ENCODE measurements at regions not wholly inside any gene's neighbourhood (a gene's known extent, or its start where the extent isn't known, plus 50 kb on each side); places are given as distances from the start of the nearest gene placed in this dataset.

DNA sequence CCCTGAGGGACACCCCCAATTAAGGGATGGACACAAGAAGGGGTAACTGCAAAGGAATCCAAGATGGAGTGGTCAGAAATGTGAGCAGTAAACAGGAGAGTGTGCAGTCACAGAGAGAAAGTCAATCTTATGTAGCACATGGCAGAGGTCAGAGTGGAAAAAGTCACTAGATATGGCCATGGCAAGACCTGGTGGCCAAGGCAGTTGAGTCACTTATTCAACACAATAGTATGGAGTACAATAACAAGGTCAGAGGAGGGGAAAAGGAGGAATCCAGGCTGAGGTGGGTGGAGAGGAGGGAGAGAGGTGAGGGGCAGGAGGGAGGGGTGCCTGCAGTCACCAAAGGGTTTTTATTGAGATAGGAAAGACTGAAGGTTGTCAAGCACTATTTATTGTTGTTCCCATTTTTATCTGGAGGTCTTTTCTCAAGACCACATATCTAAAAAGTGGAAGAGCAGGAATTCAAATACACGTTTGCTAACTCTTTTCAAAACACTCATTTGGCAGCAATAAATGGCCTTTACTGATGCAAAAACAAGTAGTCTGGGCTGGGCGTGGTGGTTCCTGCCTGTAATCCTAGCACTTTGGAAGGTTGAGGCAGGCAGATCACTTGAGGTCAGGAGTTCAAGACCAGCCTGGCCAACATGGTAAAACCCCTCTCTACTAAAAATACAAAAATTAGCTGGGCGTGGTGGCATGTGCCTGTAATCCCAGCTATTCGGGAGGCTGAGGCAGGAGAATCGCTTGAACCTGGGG, 53.3 kb upstream of the ARHGEF3 start (continued):
- TF ChIP-seq, protein P1, sequence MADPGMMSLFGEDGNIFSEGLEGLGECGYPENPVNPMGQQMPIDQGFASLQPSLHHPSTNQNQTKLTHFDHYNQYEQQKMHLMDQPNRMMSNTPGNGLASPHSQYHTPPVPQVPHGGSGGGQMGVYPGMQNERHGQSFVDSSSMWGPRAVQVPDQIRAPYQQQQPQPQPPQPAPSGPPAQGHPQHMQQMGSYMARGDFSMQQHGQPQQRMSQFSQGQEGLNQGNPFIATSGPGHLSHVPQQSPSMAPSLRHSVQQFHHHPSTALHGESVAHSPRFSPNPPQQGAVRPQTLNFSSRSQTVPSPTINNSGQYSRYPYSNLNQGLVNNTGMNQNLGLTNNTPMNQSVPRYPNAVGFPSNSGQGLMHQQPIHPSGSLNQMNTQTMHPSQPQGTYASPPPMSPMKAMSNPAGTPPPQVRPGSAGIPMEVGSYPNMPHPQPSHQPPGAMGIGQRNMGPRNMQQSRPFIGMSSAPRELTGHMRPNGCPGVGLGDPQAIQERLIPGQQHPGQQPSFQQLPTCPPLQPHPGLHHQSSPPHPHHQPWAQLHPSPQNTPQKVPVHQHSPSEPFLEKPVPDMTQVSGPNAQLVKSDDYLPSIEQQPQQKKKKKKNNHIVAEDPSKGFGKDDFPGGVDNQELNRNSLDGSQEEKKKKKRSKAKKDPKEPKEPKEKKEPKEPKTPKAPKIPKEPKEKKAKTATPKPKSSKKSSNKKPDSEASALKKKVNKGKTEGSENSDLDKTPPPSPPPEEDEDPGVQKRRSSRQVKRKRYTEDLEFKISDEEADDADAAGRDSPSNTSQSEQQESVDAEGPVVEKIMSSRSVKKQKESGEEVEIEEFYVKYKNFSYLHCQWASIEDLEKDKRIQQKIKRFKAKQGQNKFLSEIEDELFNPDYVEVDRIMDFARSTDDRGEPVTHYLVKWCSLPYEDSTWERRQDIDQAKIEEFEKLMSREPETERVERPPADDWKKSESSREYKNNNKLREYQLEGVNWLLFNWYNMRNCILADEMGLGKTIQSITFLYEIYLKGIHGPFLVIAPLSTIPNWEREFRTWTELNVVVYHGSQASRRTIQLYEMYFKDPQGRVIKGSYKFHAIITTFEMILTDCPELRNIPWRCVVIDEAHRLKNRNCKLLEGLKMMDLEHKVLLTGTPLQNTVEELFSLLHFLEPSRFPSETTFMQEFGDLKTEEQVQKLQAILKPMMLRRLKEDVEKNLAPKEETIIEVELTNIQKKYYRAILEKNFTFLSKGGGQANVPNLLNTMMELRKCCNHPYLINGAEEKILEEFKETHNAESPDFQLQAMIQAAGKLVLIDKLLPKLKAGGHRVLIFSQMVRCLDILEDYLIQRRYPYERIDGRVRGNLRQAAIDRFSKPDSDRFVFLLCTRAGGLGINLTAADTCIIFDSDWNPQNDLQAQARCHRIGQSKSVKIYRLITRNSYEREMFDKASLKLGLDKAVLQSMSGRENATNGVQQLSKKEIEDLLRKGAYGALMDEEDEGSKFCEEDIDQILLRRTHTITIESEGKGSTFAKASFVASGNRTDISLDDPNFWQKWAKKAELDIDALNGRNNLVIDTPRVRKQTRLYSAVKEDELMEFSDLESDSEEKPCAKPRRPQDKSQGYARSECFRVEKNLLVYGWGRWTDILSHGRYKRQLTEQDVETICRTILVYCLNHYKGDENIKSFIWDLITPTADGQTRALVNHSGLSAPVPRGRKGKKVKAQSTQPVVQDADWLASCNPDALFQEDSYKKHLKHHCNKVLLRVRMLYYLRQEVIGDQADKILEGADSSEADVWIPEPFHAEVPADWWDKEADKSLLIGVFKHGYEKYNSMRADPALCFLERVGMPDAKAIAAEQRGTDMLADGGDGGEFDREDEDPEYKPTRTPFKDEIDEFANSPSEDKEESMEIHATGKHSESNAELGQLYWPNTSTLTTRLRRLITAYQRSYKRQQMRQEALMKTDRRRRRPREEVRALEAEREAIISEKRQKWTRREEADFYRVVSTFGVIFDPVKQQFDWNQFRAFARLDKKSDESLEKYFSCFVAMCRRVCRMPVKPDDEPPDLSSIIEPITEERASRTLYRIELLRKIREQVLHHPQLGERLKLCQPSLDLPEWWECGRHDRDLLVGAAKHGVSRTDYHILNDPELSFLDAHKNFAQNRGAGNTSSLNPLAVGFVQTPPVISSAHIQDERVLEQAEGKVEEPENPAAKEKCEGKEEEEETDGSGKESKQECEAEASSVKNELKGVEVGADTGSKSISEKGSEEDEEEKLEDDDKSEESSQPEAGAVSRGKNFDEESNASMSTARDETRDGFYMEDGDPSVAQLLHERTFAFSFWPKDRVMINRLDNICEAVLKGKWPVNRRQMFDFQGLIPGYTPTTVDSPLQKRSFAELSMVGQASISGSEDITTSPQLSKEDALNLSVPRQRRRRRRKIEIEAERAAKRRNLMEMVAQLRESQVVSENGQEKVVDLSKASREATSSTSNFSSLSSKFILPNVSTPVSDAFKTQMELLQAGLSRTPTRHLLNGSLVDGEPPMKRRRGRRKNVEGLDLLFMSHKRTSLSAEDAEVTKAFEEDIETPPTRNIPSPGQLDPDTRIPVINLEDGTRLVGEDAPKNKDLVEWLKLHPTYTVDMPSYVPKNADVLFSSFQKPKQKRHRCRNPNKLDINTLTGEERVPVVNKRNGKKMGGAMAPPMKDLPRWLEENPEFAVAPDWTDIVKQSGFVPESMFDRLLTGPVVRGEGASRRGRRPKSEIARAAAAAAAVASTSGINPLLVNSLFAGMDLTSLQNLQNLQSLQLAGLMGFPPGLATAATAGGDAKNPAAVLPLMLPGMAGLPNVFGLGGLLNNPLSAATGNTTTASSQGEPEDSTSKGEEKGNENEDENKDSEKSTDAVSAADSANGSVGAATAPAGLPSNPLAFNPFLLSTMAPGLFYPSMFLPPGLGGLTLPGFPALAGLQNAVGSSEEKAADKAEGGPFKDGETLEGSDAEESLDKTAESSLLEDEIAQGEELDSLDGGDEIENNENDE (IDR thresholded peaks at IDR 0.05; ENCODE audit: insufficient replicate concordance, low read length), result no peak
- TF ChIP-seq POLR2A (IDR thresholded peaks at IDR 0.05; ENCODE audit: control extremely low read depth in 1 of 2, low read depth in 2 of 2, low read length in 2 of 2), result no peak
